Astrocyte (in vitro differentiated cells and primary cell): ENCODE measurements at regions not wholly inside any gene's neighbourhood (a gene's known extent, or its start where the extent isn't known, plus 50 kb on each side); places are given as distances from the start of the nearest gene placed in this dataset.

Experiments used
- EZH2 ChIP-seq: IDR thresholded peaks from 2 replicates; pipeline ENCODE4 v1.6.1; 2012; ENCODE audit warnings: mild to moderate bottlenecking, low read length, inconsistent platforms; ENCODE audit not compliant: insufficient read depth
- TF ChIP-seq, protein P1 (sequence below): IDR thresholded peaks from 2 replicates; pipeline ENCODE4 v1.5.1; 2011; ENCODE audit warnings: low read depth, mild to moderate bottlenecking, inconsistent platforms, low read length, moderate library complexity; ENCODE audit not compliant: insufficient read depth

DNA sequence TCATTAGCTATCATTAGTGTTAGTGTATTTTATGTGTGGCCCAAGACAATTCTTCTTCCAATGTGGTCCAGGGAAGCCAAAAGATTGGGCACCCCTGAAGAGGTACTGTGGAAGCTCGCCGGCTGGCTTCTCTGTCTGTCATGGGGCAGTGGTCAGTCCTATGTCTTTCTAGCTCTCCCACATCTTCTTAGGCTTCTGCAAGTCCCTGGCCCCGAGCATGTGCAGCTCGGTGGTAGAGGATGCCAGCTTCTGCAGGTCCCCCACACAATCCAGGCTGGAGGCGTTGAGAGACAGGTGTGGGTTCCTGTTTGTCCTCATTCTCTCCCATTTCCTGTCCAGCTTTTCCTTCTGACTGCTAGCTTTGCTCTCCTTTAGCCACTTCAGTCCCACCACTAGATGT lies 134.1 kb upstream of the NALF2 start:
- TF ChIP-seq, protein P1, sequence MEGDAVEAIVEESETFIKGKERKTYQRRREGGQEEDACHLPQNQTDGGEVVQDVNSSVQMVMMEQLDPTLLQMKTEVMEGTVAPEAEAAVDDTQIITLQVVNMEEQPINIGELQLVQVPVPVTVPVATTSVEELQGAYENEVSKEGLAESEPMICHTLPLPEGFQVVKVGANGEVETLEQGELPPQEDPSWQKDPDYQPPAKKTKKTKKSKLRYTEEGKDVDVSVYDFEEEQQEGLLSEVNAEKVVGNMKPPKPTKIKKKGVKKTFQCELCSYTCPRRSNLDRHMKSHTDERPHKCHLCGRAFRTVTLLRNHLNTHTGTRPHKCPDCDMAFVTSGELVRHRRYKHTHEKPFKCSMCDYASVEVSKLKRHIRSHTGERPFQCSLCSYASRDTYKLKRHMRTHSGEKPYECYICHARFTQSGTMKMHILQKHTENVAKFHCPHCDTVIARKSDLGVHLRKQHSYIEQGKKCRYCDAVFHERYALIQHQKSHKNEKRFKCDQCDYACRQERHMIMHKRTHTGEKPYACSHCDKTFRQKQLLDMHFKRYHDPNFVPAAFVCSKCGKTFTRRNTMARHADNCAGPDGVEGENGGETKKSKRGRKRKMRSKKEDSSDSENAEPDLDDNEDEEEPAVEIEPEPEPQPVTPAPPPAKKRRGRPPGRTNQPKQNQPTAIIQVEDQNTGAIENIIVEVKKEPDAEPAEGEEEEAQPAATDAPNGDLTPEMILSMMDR = no peak
- no peak for TF ChIP-seq EZH2
